ENCODE measurements at regions not wholly inside any gene's neighbourhood (a gene's known extent, or its start where the extent isn't known, plus 50 kb on each side); places are given as distances from the start of the nearest gene placed in this dataset.

GRCh38 chr6:112886415-112886814, 539.3 kb downstream of the RFPL4B start:
- no peak for TF ChIP-seq EZH2 (IDR thresholded peaks at IDR 0.05)
- TF ChIP-seq POLR2AphosphoS5 (IDR thresholded peaks at IDR 0.05; ENCODE audit: borderline replicate concordance, low read depth, low read length), result no peak

Data from SK-N-MC (cell line).